Adipocyte (in vitro differentiated cells): ENCODE measurements at regions not wholly inside any gene's neighbourhood (a gene's known extent, or its start where the extent isn't known, plus 50 kb on each side); places are given as distances from the start of the nearest gene placed in this dataset.
"Not testable (repeated sequence)": the region's sequence is repeated elsewhere in the genome, so short reads cannot be mapped to it uniquely, and the experiment has no call there.

ENCODE experiments used
- DNase-seq: peaks from one replicate; pipeline ENCODE4 v3.0.0-alpha.2; 2015; ENCODE audit warnings: low read depth
- H3K27me3 ChIP-seq: replicated peaks from 2 replicates; pipeline ENCODE4 v1.7.0; 2013; ENCODE audit warnings: mild to moderate bottlenecking, low read length, moderate library complexity; ENCODE audit not compliant: control insufficient read depth, insufficient read depth
- H3K36me3 ChIP-seq: 2 replicates; pipeline ENCODE4 v1.7.0; 2013; ENCODE audit warnings: low read length, mild to moderate bottlenecking, moderate library complexity; ENCODE audit not compliant: control insufficient read depth, insufficient read depth, severe bottlenecking
- H3K4me1 ChIP-seq: 2 replicates; pipeline ENCODE4 v1.7.0; 2013; ENCODE audit warnings: mild to moderate bottlenecking, low read length, moderate library complexity; ENCODE audit not compliant: control insufficient read depth, insufficient read depth
- H3K4me3 ChIP-seq: 2 replicates; pipeline ENCODE4 v1.7.0; 2013; ENCODE audit warnings: mild to moderate bottlenecking, low read length, moderate library complexity
- H3K9ac ChIP-seq: 2 replicates; pipeline ENCODE4 v1.7.0; 2013; ENCODE audit warnings: mild to moderate bottlenecking, low read length, moderate library complexity
- H3K9me3 ChIP-seq: 2 replicates; pipeline ENCODE4 v1.7.0; 2013; ENCODE audit warnings: mild to moderate bottlenecking, low read length, moderate library complexity; ENCODE audit not compliant: control insufficient read depth

DNA sequence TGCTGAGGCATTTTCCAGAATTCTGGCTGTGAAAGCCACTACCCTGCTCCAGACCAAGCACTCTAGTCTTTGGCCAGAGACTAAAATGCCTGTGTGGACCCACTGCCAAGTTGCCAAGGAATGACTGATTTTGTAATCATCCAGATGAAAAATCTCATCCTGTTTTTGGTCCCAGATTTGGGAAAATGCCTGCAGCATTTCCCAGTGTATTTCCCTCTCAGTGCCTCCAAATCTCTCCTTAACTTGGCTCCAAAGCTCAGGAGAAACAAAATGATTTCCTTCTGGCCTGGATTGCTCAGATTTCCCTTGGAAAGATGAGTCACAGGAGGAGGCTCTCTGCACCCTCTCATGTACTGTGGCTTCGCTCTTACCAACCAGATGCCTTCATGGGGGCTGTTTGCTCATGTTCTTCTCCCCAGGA, 335.2 kb upstream of the TARS1 start:
- H3K4me3 ChIP-seq, result peak overlapping the region; percentile 23
- no peaks in the 10 kb centered on the region for H3K36me3 ChIP-seq
- peak overlapping the region; percentile 65 for H3K9ac ChIP-seq
- peaks cover 19% of the 10 kb centered on the region for H3K4me1 ChIP-seq
- peaks cover 25% of the 10 kb centered on the region for H3K9me3 ChIP-seq
- DNase-seq, result peak; percentile 66
- no peaks in the 10 kb centered on the region for H3K27me3 ChIP-seq

DNA sequence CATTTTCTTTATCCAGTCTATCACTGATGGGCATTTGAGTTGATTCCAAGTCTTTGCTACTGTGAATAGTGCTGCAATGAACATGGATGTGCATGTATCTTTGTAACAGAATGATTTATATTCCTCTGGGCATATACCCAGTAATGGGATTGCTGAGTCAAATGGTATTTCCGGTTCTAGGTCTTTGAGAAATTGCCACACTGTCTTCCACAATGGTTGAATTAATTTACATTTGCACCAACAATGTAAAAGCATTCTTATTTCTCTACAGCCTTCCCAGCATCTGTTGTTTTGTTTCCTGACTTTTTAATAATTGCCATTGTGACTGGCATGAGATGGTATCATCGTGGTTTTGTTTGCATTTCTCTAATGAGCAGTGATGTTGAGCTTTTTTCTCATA, 330.3 kb upstream of the TARS1 start:
- peaks cover 10% of the 10 kb centered on the region for H3K4me1 ChIP-seq
- H3K36me3 ChIP-seq, result not testable (repeated sequence)
- H3K9me3 ChIP-seq, result peaks cover 21% of the 10 kb centered on the region

DNA sequence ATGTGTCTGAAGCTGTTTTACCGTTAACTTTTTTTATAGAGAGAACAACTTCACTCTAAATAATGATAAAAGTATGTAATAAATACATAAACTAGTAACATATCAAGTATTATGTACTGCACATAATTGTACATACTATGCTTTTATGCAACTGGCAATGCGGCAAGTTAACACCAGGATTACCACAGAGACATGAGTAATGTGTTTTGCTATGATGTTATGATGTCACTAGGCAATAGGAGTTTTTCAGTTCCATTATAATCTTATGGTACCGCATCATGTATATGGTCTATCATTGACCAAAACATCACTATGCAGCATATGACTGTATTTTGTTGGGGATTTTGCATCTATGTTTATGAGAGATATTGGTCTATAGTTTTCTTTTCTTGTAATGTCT, 326.4 kb upstream of the TARS1 start:
- no peaks in the 10 kb centered on the region for H3K4me1 ChIP-seq

More for the DNA sequence above, 330.3 kb upstream of the TARS1 start:
- not testable (repeated sequence) for H3K4me3 ChIP-seq, H3K27me3 ChIP-seq, H3K9ac ChIP-seq, DNase-seq

DNA sequence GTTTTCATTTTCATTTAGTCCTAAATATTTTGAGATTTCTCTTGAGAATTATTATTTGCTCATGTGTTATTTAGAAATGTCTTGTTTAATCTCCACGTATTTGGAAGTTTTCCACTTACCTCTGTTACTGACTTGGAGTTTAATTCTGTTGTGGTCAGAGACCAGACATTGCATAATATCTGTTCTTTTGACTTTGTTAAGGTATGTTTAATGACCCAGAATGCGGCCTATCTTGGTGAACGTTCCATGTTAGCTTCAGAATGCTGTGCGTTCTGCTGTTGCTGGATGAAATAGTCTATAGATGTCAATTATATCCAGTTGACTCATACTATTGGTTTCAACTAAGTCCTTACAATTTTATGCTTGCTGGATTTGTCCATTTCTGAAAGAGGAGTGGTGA, 325.3 kb upstream of the TARS1 start:
- Histone ChIP-seq H3K9ac (no peak overlapping the region), H3K4me1 (peaks cover 8% of the 10 kb centered on the region), H3K36me3 (no peaks in the 10 kb centered on the region), H3K4me3 (no peak overlapping the region), H3K9me3 (peaks cover 5% of the 10 kb centered on the region), H3K27me3 (no peaks in the 10 kb centered on the region)
- DNase-seq, result no peak

More for the DNA sequence above, 326.4 kb upstream of the TARS1 start:
- Histone ChIP-seq H3K4me3 (no peak overlapping the region), H3K9me3 (peaks cover 5% of the 10 kb centered on the region), H3K9ac (no peak overlapping the region), H3K36me3 (no peaks in the 10 kb centered on the region), H3K27me3 (no peaks in the 10 kb centered on the region)
- DNase-seq, result no peak

DNA sequence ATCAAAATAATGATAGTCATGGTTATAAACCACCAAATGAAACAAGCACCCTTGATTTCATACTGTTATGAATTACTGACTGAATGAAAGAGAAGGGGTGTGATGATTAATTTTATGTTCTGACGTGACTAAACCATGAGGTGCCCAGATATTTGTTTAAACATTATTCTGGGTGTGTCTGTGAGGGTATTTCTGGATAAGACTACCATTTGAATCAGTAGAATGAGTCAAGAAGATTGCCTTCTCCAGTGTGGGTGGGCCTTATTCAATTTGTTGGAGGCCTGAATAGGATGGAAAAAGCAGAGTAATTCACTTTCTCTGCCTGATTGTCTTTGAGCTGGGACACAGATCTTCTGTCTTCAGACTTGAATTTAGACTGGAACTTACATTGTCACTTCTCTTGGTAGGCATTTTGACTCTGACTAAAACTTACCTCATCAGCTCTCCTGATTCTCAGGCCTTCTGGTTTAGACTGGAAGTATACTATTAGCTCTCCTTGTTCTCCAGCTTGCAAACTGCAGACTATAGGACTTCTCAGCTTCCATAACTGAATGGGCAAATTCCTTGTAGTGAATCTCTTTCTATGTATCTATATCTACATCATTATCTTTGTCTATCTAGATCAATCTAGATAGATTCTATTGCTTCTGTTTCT, 321.9 kb upstream of the TARS1 start:
- H3K27me3 ChIP-seq, result no peaks in the 10 kb centered on the region
- no peak for DNase-seq
- no peaks in the 10 kb centered on the region for H3K36me3 ChIP-seq
- peaks cover 5% of the 10 kb centered on the region for H3K9me3 ChIP-seq
- peaks cover 21% of the 10 kb centered on the region for H3K4me1 ChIP-seq
- no peak overlapping the region for H3K4me3 ChIP-seq
- H3K9ac ChIP-seq, result peak overlapping the region; percentile 42

DNA sequence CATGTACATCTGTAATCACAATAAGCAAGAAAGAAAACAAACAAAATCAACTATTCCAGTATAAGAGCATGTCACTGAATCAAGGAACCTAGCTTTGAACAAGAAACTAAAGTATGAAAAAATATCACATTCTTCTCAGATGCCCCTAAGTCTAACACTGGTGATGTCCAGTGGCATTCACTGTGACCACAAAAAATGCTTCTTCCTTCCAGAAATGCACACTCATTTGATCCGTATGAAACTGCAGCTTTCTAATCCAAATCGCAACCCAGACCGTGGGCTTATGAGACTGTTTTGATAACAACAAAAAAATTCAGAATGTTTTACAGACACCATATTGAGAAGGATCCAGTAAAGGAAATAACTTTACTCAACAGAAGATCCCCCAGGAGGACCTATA, 320.1 kb upstream of the TARS1 start:
- peak; percentile 80 for DNase-seq
- no peaks in the 10 kb centered on the region for H3K9me3 ChIP-seq
- H3K4me1 ChIP-seq, result peaks cover 21% of the 10 kb centered on the region
- no peaks in the 10 kb centered on the region for H3K36me3 ChIP-seq
- peak overlapping the region; percentile 29 for H3K4me3 ChIP-seq
- peak overlapping the region; percentile 48 for H3K9ac ChIP-seq
- no peaks in the 10 kb centered on the region for H3K27me3 ChIP-seq

DNA sequence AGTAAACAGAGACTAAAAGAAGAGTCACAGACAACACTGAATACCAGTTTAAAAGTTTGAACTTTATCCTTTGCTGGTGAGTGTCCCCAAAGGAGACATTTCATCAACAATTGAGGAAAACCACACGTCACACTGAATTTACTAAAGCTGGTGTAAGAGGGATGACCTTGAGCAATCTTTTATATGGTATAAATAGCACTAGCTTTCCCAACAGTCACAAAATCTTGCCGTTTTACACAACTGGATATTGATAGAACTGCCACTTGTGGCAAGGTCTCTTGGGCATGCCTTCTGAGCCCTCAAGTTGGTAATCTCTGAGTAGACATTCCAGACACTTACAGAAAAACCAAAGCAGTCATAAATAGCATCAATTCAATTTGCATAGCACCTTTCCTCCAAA, 311.5 kb upstream of the TARS1 start:
- H3K27me3 ChIP-seq, result no peaks in the 10 kb centered on the region
- H3K4me1 ChIP-seq, result peaks cover 15% of the 10 kb centered on the region
- peak overlapping the region; percentile 62 for H3K9ac ChIP-seq
- H3K9me3 ChIP-seq, result peaks cover 18% of the 10 kb centered on the region
- peak; percentile 73 for DNase-seq
- no peaks in the 10 kb centered on the region for H3K36me3 ChIP-seq
- H3K4me3 ChIP-seq, result peak overlapping the region; percentile 56

DNA sequence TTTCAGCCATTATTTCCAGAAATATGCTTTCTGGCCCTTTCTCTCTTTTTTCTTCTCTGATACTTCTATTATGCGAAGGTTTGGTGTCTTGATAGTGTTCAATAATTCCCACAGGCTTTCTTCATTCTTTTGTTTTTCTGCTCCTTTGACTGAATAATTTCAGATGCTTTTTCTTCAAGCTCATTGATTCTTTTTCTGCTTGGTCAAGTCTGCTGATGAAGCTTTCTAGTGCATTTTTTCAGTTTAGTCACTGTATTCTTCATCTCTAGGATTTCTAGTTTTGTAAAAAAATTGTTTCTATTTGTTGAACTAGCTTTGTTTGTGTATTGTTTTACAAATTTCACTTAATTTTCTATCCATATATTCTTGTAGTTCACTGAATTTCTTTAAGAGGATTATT, 304.0 kb upstream of the TARS1 start:
- no peaks in the 10 kb centered on the region for H3K4me1 ChIP-seq
- H3K27me3 ChIP-seq, result no peaks in the 10 kb centered on the region
- peaks cover 31% of the 10 kb centered on the region for H3K9me3 ChIP-seq
- H3K9ac ChIP-seq, result no peak overlapping the region
- no peak overlapping the region for H3K4me3 ChIP-seq
- DNase-seq, result no peak
- no peaks in the 10 kb centered on the region for H3K36me3 ChIP-seq

DNA sequence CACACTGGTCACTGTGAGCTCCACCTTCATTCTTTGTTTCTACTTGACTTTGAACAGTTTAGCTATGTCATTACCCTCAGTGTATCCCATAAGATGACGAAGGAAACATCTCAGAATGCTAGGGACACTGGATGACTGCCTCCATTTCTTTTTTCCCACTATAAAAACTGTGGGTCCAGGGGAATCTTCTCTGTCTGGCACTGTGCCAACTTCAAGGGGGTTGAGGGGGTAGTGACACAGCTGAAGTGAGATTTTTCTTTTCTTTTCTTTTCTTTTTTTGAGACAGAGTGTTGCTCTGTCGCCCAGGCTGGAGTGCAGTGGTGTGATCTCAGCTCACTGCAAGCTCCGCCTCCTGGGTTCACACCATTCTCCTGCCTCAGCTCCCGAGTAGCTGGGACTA, 302.6 kb upstream of the TARS1 start:
- H3K27me3 ChIP-seq, H3K4me1 ChIP-seq, H3K36me3 ChIP-seq, H3K4me3 ChIP-seq, H3K9ac ChIP-seq, DNase-seq: not testable (repeated sequence)
- H3K9me3 ChIP-seq, result peaks cover 25% of the 10 kb centered on the region

DNA sequence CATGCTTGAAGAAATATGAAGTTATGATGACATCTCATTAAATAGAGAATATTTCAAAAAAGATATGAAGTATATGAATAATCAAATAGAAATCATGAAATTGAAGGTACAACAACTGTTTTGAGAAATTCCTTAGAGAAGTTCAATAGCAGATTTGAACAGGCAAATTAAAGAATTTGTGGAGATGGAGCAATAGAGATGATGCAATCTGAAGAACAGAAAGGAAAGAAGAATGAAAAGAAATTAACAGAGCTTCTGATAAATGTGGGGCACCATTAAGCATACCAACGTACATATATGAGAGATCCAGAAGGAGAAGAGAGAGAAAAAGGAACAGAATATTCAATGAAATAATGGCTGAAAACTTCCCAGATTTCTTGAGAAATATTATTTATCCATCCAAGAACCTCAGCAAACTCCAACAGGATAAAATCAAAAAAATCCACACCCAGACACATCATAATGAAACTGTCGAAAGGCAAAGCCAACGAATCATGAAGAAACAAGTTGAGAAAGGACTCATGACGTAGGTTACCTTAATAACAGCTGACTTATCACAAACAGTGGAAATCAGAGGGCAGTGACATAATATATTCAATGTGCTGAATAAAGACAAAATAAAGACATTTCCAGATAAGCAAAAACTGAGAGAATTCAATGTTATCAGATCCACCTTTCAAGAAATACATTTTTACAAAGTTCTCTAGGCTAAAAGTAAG, 297.2 kb upstream of the TARS1 start:
- no peak overlapping the region for H3K4me3 ChIP-seq
- DNase-seq, result no peak
- no peak overlapping the region for H3K9ac ChIP-seq
- no peaks in the 10 kb centered on the region for H3K36me3 ChIP-seq
- H3K9me3 ChIP-seq, result no peaks in the 10 kb centered on the region
- H3K27me3 ChIP-seq, result no peaks in the 10 kb centered on the region
- peaks cover 23% of the 10 kb centered on the region for H3K4me1 ChIP-seq

DNA sequence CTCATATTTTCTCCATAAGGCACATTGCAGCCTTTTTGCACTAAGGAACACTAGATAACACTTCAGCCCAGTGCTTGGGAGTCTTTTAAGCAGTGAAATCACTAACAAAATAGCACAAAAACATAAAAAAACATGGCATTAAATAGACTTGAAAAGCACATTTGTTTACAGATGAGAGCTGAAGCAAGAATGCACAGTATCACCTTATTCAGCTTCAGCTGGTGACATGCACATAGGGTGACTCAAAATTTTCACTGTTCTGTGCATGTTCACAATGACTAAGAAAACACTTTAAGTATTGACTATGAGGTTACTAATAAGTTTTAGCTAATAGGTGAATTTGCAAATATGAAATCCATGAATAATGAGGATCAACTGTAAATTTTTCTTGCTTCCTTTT, 293.9 kb upstream of the TARS1 start:
- Histone ChIP-seq H3K36me3 (no peaks in the 10 kb centered on the region), H3K9me3 (no peaks in the 10 kb centered on the region), H3K4me3 (peak overlapping the region; percentile 44), H3K9ac (peak overlapping the region; percentile 0), H3K4me1 (peaks cover 26% of the 10 kb centered on the region), H3K27me3 (no peaks in the 10 kb centered on the region)
- peak; percentile 14 for DNase-seq
